ENCODE measurements at regions not wholly inside any gene's neighbourhood (a gene's known extent, or its start where the extent isn't known, plus 50 kb on each side); places are given as distances from the start of the nearest gene placed in this dataset.

DNA sequence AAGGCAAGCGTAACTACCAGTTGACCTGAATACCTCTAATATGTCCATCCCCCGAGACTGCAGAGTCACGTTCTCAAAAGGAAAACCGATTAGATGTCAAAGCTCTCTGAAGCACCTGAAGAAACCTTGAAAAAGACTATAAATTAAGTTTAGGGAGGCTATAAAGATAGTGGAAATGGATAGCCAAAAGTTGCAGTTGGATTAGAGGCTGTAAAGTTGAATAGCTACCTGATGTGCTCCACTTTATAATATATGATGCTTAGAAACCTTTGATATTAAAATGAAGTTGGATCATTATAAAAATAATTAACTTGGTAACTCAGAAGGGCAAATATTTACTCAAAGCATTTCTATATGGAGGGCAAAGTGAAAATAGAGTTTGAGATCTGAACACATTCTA, 506.6 kb upstream of the AGA start:
- TF ChIP-seq, protein P1, sequence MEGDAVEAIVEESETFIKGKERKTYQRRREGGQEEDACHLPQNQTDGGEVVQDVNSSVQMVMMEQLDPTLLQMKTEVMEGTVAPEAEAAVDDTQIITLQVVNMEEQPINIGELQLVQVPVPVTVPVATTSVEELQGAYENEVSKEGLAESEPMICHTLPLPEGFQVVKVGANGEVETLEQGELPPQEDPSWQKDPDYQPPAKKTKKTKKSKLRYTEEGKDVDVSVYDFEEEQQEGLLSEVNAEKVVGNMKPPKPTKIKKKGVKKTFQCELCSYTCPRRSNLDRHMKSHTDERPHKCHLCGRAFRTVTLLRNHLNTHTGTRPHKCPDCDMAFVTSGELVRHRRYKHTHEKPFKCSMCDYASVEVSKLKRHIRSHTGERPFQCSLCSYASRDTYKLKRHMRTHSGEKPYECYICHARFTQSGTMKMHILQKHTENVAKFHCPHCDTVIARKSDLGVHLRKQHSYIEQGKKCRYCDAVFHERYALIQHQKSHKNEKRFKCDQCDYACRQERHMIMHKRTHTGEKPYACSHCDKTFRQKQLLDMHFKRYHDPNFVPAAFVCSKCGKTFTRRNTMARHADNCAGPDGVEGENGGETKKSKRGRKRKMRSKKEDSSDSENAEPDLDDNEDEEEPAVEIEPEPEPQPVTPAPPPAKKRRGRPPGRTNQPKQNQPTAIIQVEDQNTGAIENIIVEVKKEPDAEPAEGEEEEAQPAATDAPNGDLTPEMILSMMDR (IDR thresholded peaks at IDR 0.05 in 4 of 5, conservative IDR thresholded peaks at IDR 0.05 in 1 of 5): no peak
- TF ChIP-seq POLR2A (IDR thresholded peaks at IDR 0.05): no peak

Data from gastrocnemius medialis (tissue), 4 donors.